IPS-NIHi7 (cell line): ENCODE measurements at regions not wholly inside any gene's neighbourhood (a gene's known extent, or its start where the extent isn't known, plus 50 kb on each side); places are given as distances from the start of the nearest gene placed in this dataset.
"Not testable (repeated sequence)": the region's sequence is repeated elsewhere in the genome, so short reads cannot be mapped to it uniquely, and the experiment has no call there.

Source experiments
- DNase-seq: peaks from one replicate; pipeline ENCODE4 v3.0.0; 2012; ENCODE audit warnings: mixed read lengths; ENCODE audit errors: extremely low spot score

- no peak for DNase-seq
These were observed 323.4 kb upstream of the NRP1 start for GRCh38 chr10:33657913-33658312.

- no peak for DNase-seq
These were observed 322.9 kb upstream of the NRP1 start for GRCh38 chr10:33657154-33657908.

- no peak for DNase-seq
These were observed 321.5 kb upstream of the NRP1 start for GRCh38 chr10:33655921-33656320.

GRCh38 chr10:33655165-33655815 is 320.8 kb upstream of the NRP1 start:
- no peak for DNase-seq

- DNase-seq = no peak
These were observed 319.3 kb upstream of the NRP1 start for GRCh38 chr10:33653584-33654367.

GRCh38 chr10:33652870-33653269 is 318.4 kb upstream of the NRP1 start:
- DNase-seq = no peak

- DNase-seq = not testable (repeated sequence)
These were observed 315.7 kb upstream of the NRP1 start for GRCh38 chr10:33650131-33650530.

GRCh38 chr10:33643042-33643441 is 308.6 kb upstream of the NRP1 start:
- DNase-seq = no peak

- DNase-seq = no peak
These were observed 304.4 kb upstream of the NRP1 start for GRCh38 chr10:33638891-33639290.

GRCh38 chr10:33638374-33638773 is 303.9 kb upstream of the NRP1 start:
- DNase-seq = no peak

GRCh38 chr10:33635967-33636515 is 301.6 kb upstream of the NRP1 start:
- DNase-seq = no peak

GRCh38 chr10:33632432-33632831 is 298.0 kb upstream of the NRP1 start:
- no peak for DNase-seq

- no peak for DNase-seq
These were observed 297.5 kb upstream of the NRP1 start for GRCh38 chr10:33631991-33632390.

- DNase-seq = no peak
These were observed 296.3 kb upstream of the NRP1 start for GRCh38 chr10:33630761-33631160.

- no peak for DNase-seq
These were observed 293.1 kb upstream of the NRP1 start for GRCh38 chr10:33627611-33628010.

GRCh38 chr10:33626798-33627466 is 292.5 kb upstream of the NRP1 start:
- no peak for DNase-seq

GRCh38 chr10:33623669-33624068 is 289.2 kb upstream of the NRP1 start:
- DNase-seq = no peak

GRCh38 chr10:33621101-33621500 is 286.6 kb upstream of the NRP1 start:
- DNase-seq = no peak

GRCh38 chr10:33618196-33618595 is 283.7 kb upstream of the NRP1 start:
- DNase-seq = no peak

GRCh38 chr10:33617381-33618080 is 283.1 kb upstream of the NRP1 start:
- DNase-seq = no peak

GRCh38 chr10:33616956-33617355 is 282.5 kb upstream of the NRP1 start:
- DNase-seq = no peak
